ENCODE measurements at regions not wholly inside any gene's neighbourhood (a gene's known extent, or its start where the extent isn't known, plus 50 kb on each side); places are given as distances from the start of the nearest gene placed in this dataset.

DNA sequence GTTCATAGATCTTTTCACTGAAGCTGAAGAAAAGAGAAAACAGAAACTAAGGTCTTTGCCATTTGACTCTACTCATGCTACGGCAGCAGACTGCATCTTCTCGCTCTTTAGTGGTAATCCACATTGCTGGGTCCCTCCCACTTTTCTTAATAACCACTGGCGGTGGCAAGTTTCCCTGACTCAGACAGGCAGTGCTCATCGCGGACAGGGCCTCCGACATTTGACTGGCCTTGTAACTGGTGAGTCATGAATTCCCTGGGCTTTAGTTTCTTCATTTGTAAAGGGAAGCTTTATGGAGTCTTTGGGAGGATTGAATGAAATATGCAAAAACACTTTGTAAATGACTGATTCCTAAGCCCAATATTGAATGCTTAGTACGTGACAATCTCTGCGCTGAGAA is 238.2 kb upstream of the RBBP8 start:
- peak overlapping the region in 1 of 2 donors; percentile 67 for H3K27ac ChIP-seq
- no peaks in the 10 kb centered on the region for H3K27me3 ChIP-seq
- no peaks in the 10 kb centered on the region for H3K4me1 ChIP-seq
- TF ChIP-seq, protein P1, sequence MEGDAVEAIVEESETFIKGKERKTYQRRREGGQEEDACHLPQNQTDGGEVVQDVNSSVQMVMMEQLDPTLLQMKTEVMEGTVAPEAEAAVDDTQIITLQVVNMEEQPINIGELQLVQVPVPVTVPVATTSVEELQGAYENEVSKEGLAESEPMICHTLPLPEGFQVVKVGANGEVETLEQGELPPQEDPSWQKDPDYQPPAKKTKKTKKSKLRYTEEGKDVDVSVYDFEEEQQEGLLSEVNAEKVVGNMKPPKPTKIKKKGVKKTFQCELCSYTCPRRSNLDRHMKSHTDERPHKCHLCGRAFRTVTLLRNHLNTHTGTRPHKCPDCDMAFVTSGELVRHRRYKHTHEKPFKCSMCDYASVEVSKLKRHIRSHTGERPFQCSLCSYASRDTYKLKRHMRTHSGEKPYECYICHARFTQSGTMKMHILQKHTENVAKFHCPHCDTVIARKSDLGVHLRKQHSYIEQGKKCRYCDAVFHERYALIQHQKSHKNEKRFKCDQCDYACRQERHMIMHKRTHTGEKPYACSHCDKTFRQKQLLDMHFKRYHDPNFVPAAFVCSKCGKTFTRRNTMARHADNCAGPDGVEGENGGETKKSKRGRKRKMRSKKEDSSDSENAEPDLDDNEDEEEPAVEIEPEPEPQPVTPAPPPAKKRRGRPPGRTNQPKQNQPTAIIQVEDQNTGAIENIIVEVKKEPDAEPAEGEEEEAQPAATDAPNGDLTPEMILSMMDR (IDR thresholded peaks at IDR 0.05) = no peak
- no peak overlapping the region for H3K4me3 ChIP-seq
- H3K9me3 ChIP-seq = no peaks in the 10 kb centered on the region
- DNase-seq (peak in 1 of 4 donors; percentile 72), ATAC-seq (peak; percentile 64)
- intact Hi-C loops (cut with DNase I) = no loop called here
- H3K36me3 ChIP-seq = no peaks in the 10 kb centered on the region

GRCh38 chr18:22695674-22696073 is 237.5 kb upstream of the RBBP8 start:
- Histone ChIP-seq H3K9me3 (no peaks in the 10 kb centered on the region), H3K4me1 (no peaks in the 10 kb centered on the region), H3K27ac (peak overlapping the region in 1 of 2 donors; percentile 67), H3K4me3 (no peak overlapping the region), H3K36me3 (no peaks in the 10 kb centered on the region), H3K27me3 (no peaks in the 10 kb centered on the region)
- intact Hi-C loops (cut with DNase I) = no loop called here
- DNase-seq = no peak
- TF ChIP-seq, protein P1 (IDR thresholded peaks at IDR 0.05) = no peak
- ATAC-seq = no peak

DNA sequence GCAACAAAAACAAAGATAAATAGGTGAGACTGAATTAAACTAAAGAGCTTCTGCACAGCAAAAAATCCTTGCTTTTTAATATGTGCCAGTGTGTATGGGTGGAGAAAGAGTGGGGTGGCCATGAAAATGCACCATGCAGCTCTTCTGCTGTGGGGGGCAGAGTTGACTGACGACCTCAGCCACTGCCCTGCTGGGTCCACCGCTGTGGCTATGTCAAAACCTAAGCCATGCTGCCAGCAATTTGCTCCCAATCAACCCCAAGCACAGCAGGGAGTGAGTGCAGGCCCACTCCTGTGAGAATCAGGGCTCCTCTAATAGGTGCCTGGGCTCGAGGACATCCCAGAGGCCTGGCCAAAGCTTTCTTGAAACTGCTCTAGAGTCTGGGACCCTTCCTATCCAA is 235.6 kb upstream of the RBBP8 start:
- TF ChIP-seq, protein P1 (IDR thresholded peaks at IDR 0.05) = no peak
- ATAC-seq = no peak
- H3K36me3 ChIP-seq = no peaks in the 10 kb centered on the region

GRCh38 chr18:22698711-22699110 is 234.4 kb upstream of the RBBP8 start:
- Histone ChIP-seq H3K9me3 (no peaks in the 10 kb centered on the region), H3K27ac (no peak overlapping the region), H3K36me3 (no peaks in the 10 kb centered on the region), H3K4me3 (no peak overlapping the region), H3K4me1 (no peaks in the 10 kb centered on the region), H3K27me3 (no peaks in the 10 kb centered on the region)
- TF ChIP-seq, protein P1 (IDR thresholded peaks at IDR 0.05) = no peak
- intact Hi-C loops (cut with DNase I) = no loop called here
- no peak for ATAC-seq
- no peak for DNase-seq

More for the DNA sequence above, 235.6 kb upstream of the RBBP8 start:
- no peak for DNase-seq
- H3K27me3 ChIP-seq = no peaks in the 10 kb centered on the region
- H3K27ac ChIP-seq = no peak overlapping the region
- H3K4me1 ChIP-seq = no peaks in the 10 kb centered on the region
- no peaks in the 10 kb centered on the region for H3K9me3 ChIP-seq
- no peak overlapping the region for H3K4me3 ChIP-seq
- intact Hi-C loops (cut with DNase I) = no loop called here

- intact Hi-C loops (cut with DNase I) = no loop called here
- no peaks in the 10 kb centered on the region for H3K36me3 ChIP-seq
- H3K4me3 ChIP-seq = no peak overlapping the region
- ATAC-seq (no peak), DNase-seq (no peak)
- H3K27me3 ChIP-seq = no peaks in the 10 kb centered on the region
- H3K27ac ChIP-seq = no peak overlapping the region
- H3K9me3 ChIP-seq = no peaks in the 10 kb centered on the region
- peaks cover 0 to 2% of the 10 kb centered on the region in 2 donors for H3K4me1 ChIP-seq
- TF ChIP-seq, protein P1 (IDR thresholded peaks at IDR 0.05) = no peak
Observed at GRCh38 chr18:22699629-22700028, 233.5 kb upstream of the RBBP8 start.
